Mammary epithelial cell (primary cell): ENCODE measurements at regions not wholly inside any gene's neighbourhood (a gene's known extent, or its start where the extent isn't known, plus 50 kb on each side); places are given as distances from the start of the nearest gene placed in this dataset.

Experiments used
- EZH2 ChIP-seq: IDR thresholded peaks from 2 replicates; pipeline ENCODE4 v1.6.1; 2012; ENCODE audit warnings: low read length, inconsistent platforms, borderline replicate concordance
- TF ChIP-seq, protein P1 (sequence below), 2 donors: IDR thresholded peaks in 1 of 2; conservative IDR thresholded peaks in 1 of 2; 2 replicates each; pipeline ENCODE4 v1.5.1; 2011 to 2012; ENCODE audit warnings: inconsistent platforms in 2 of 2, low read length in 2 of 2, mild to moderate bottlenecking in 2 of 2, control low read depth in 1 of 2, low read depth in 1 of 2; ENCODE audit not compliant: insufficient read depth in 1 of 2; ENCODE audit errors: extremely low read depth in 1 of 2

DNA sequence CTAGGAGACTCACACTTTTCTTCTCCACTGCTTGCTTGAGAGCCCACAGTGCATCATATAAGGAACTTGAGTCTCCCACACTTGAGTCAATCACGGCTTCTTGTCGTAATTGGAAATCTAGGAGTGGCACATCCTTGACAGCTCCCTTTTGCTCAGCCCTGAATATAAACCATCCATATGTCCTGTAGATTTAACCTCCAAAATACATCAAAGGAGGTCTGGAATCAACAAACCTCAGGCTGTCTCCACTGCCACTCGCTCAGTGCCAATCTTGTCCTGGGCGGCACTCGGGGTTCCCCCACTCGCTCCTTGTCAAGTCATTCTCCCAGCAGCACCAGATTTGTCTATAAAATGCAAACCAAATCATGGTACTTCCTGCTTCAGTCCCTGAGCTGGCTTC, 84.4 kb upstream of the UQCRFS1 start:
- TF ChIP-seq, protein P1, sequence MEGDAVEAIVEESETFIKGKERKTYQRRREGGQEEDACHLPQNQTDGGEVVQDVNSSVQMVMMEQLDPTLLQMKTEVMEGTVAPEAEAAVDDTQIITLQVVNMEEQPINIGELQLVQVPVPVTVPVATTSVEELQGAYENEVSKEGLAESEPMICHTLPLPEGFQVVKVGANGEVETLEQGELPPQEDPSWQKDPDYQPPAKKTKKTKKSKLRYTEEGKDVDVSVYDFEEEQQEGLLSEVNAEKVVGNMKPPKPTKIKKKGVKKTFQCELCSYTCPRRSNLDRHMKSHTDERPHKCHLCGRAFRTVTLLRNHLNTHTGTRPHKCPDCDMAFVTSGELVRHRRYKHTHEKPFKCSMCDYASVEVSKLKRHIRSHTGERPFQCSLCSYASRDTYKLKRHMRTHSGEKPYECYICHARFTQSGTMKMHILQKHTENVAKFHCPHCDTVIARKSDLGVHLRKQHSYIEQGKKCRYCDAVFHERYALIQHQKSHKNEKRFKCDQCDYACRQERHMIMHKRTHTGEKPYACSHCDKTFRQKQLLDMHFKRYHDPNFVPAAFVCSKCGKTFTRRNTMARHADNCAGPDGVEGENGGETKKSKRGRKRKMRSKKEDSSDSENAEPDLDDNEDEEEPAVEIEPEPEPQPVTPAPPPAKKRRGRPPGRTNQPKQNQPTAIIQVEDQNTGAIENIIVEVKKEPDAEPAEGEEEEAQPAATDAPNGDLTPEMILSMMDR (conservative IDR thresholded peaks at IDR 0.05 in 1 of 2, IDR thresholded peaks at IDR 0.05 in 1 of 2; ENCODE audit: extremely low read depth in 1 of 2, insufficient read depth in 1 of 2, low read depth in 1 of 2, low read length in 2 of 2), result no peak
- TF ChIP-seq EZH2, result no peak
